ENCODE measurements at regions not wholly inside any gene's neighbourhood (a gene's known extent, or its start where the extent isn't known, plus 50 kb on each side); places are given as distances from the start of the nearest gene placed in this dataset.

GRCh38 chr14:71536927-71537772 is 395.1 kb upstream of the RGS6 start:
- WGBS (ENCODE audit: insufficient coverage, low coverage, missing lambda C conversion rate): 47% methylated on average over 6 of the region's 9 CpGs
- Histone ChIP-seq H4K20me1 (replicated peaks; ENCODE audit: control insufficient read depth, insufficient read depth, low read length) (no peaks in the 10 kb centered on the region), H3K9me1 (ENCODE audit: control insufficient read depth, insufficient read depth, low read length) (no peaks in the 10 kb centered on the region), H3K27ac (ENCODE audit: extremely low read depth, low read depth, low read length) (no peak overlapping the region; the same call in 2 of the 3 replicates), H3K36me3 (ENCODE audit: control insufficient read depth, insufficient read depth, low read length) (no peaks in the 10 kb centered on the region), H3K4me3 (no peak overlapping the region), H3K4me2 (ENCODE audit: insufficient read depth, low read length) (no peak overlapping the region), H3K27me3 (ENCODE audit: control insufficient read depth in 2 of 2, insufficient read depth in 2 of 2, low read length in 2 of 2) (no peaks in the 10 kb centered on the region), H3K9me3 (replicated peaks; ENCODE audit: control insufficient read depth, insufficient read depth, low read depth, low read length) (no peaks in the 10 kb centered on the region), H2AFZ (ENCODE audit: low read depth, low read length) (no peak overlapping the region), H3K79me2 (ENCODE audit: control insufficient read depth, insufficient read depth, low read length) (no peaks in the 10 kb centered on the region), H3K9ac (ENCODE audit: insufficient read depth in 1 of 2, low read depth in 2 of 2, low read length in 2 of 2) (no peak overlapping the region), H3K4me1 (replicated peaks in 1 of 2; ENCODE audit: control insufficient read depth in 2 of 2, insufficient read depth in 2 of 2, low read length in 2 of 2) (peaks cover 3 to 19% of the 10 kb centered on the region in 2 experiments; a peak in 4 of 5 replicates)
- in situ Hi-C loops (cut with MboI): no loop called here
- ChIA-PET POLR2A (interaction anchor here (0.7 to 1.4 kb wide), 2 partner anchors 9 to 21 kb away, joined by 3 to 5 read pairs; no protein-coding TSS in a partner anchor), CTCF (ENCODE audit: low intra/inter-chr PET ratio) (no interaction called here)
- BruUV-seq (replicated peaks): no TSS peak
- no peak; the same call in 2 of the 3 replicates for ATAC-seq
- FAIRE-seq: no peak
- intact Hi-C loops (cut with micrococcal nuclease): no loop called here
- TF ChIP-seq ARID1B (IDR thresholded peaks at IDR 0.05) (peak; percentile 60), DPF2 (IDR thresholded peaks at IDR 0.05) (0 out of 2 replicates have a peak, but pooled peaks have one; percentile 36), CBFA2T3 (IDR thresholded peaks at IDR 0.05) (peak; percentile 58), EP300 (IDR thresholded peaks at IDR 0.05; ENCODE audit: low read length) (peak; percentile 66; the same call in 1 of the 2 replicates), SRSF9 (IDR thresholded peaks at IDR 0.05; ENCODE audit: borderline replicate concordance, low read depth, low read length) (no peak), SMARCA4 (IDR thresholded peaks at IDR 0.05) (0 out of 2 replicates have a peak, but pooled peaks have one; percentile 15)
- DNase-seq (ENCODE audit: extremely low read depth in 1 of 4, low spot score in 3 of 4): peak in 1 of 4 experiments; percentile 15

Measured in K562 (cell line).